Liver (tissue), 8 donors: ENCODE measurements at regions not wholly inside any gene's neighbourhood (a gene's known extent, or its start where the extent isn't known, plus 50 kb on each side); places are given as distances from the start of the nearest gene placed in this dataset.

Source experiments
- DNase-seq: peaks from one replicate; pipeline ENCODE4 v3.0.0-alpha.2; 2017; ENCODE audit warnings: low spot score
- H3K27ac ChIP-seq, 2 donors: one replicate each; pipeline ENCODE4 v1.7.0; 2013; ENCODE audit warnings: inconsistent platforms in 2 of 2, low read length in 2 of 2, control low read depth in 1 of 2, low read depth in 1 of 2, mild to moderate bottlenecking in 1 of 2
- H3K27me3 ChIP-seq, 4 donors: one replicate each; pipeline versions ENCODE4 v1.6.1 to v1.7.0; 2013; ENCODE audit warnings: low read length in 3 of 4, inconsistent platforms in 1 of 4, mild to moderate bottlenecking in 1 of 4, moderate library complexity in 1 of 4; ENCODE audit not compliant: control insufficient read depth in 4 of 4, insufficient read depth in 4 of 4
- H3K36me3 ChIP-seq, 4 donors: one replicate each; pipeline versions ENCODE4 v1.6.1 to v1.7.0; 2013; ENCODE audit warnings: low read length in 3 of 4, mild to moderate bottlenecking in 3 of 4, low read depth in 1 of 4, moderate library complexity in 1 of 4; ENCODE audit not compliant: control insufficient read depth in 4 of 4, insufficient read depth in 3 of 4
- H3K4me1 ChIP-seq, 4 donors: one replicate each; pipeline versions ENCODE4 v1.6.1 to v1.7.0; 2013; ENCODE audit warnings: low read length in 3 of 4, mild to moderate bottlenecking in 3 of 4, moderate library complexity in 1 of 4; ENCODE audit not compliant: control insufficient read depth in 4 of 4, insufficient read depth in 4 of 4
- H3K4me3 ChIP-seq, 3 donors: one replicate each; pipeline versions ENCODE4 v1.6.1 to v1.7.0; 2013; ENCODE audit warnings: low read length in 3 of 3, control low read depth in 1 of 3, low read depth in 1 of 3, mild to moderate bottlenecking in 1 of 3
- H3K9ac ChIP-seq, 2 donors: one replicate each; pipeline ENCODE4 v1.7.0; 2013; ENCODE audit warnings: low read length in 2 of 2, mild to moderate bottlenecking in 2 of 2, moderate library complexity in 2 of 2, control low read depth in 1 of 2, low read depth in 1 of 2
- H3K9me3 ChIP-seq, 4 donors: one replicate each; pipeline versions ENCODE4 v1.6.1 to v1.7.0; 2013; ENCODE audit warnings: low read length in 3 of 4; ENCODE audit not compliant: control insufficient read depth in 4 of 4
- ATF3 ChIP-seq: IDR thresholded peaks from 2 replicates; pipeline ENCODE4 v1.6.1; 2016; ENCODE audit warnings: antibody characterized with exemption
- CTCF ChIP-seq: fragments of 150-350 bp; IDR thresholded peaks from 2 replicates; pipeline ENCODE4 v1.5.1; 2017; ENCODE audit warnings: improper control_type of control experiment, low read depth, low read length; ENCODE audit not compliant: missing input control
- EGR1 ChIP-seq, 2 donors: IDR thresholded peaks; 2 replicates each; pipeline ENCODE4 v1.6.1; 2016 to 2018; ENCODE audit warnings: antibody characterized with exemption in 2 of 2, low read depth in 2 of 2
- FOXA1 ChIP-seq: IDR thresholded peaks from 2 replicates; pipeline ENCODE4 v1.6.1; 2016; ENCODE audit warnings: antibody characterized with exemption
- FOXA2 ChIP-seq: IDR thresholded peaks from 2 replicates; pipeline ENCODE4 v1.6.1; 2016; ENCODE audit warnings: antibody characterized with exemption
- GABPA ChIP-seq, 2 donors: IDR thresholded peaks in 1 of 2; conservative IDR thresholded peaks in 1 of 2; 2 replicates each; pipeline ENCODE4 v1.6.1; 2016; ENCODE audit warnings: antibody characterized with exemption in 2 of 2, mild to moderate bottlenecking in 1 of 2, moderate library complexity in 1 of 2
- HNF4A ChIP-seq, 2 donors: conservative IDR thresholded peaks; 2 replicates each; pipeline ENCODE4 v1.6.1; 2016; ENCODE audit warnings: antibody characterized with exemption in 2 of 2, mild to moderate bottlenecking in 2 of 2
- HNF4G ChIP-seq: IDR thresholded peaks from 2 replicates; pipeline ENCODE4 v1.6.1; 2016; ENCODE audit warnings: antibody characterized with exemption
- JUND ChIP-seq, 2 donors: IDR thresholded peaks; 2 replicates each; pipeline ENCODE4 v1.6.1; 2016; ENCODE audit warnings: antibody characterized with exemption in 2 of 2
- MAX ChIP-seq: IDR thresholded peaks from 2 replicates; pipeline ENCODE4 v1.6.1; 2016; ENCODE audit warnings: antibody characterized with exemption
- NR2F2 ChIP-seq: IDR thresholded peaks from 2 replicates; pipeline ENCODE4 v1.6.1; 2016; ENCODE audit warnings: antibody characterized with exemption
- RAD21 ChIP-seq, 2 donors: IDR thresholded peaks; 2 replicates each; pipeline ENCODE4 v1.6.1; 2016; ENCODE audit warnings: antibody characterized with exemption in 2 of 2, mild to moderate bottlenecking in 2 of 2
- RXRA ChIP-seq, 2 donors: IDR thresholded peaks; 2 replicates each; pipeline ENCODE4 v1.6.1; 2017 to 2018; ENCODE audit warnings: antibody characterized with exemption in 2 of 2, mild to moderate bottlenecking in 1 of 2
- SP1 ChIP-seq: IDR thresholded peaks from 2 replicates; pipeline ENCODE4 v1.6.1; 2018; ENCODE audit warnings: antibody characterized with exemption, mild to moderate bottlenecking
- TAF1 ChIP-seq: conservative IDR thresholded peaks from 2 replicates; pipeline ENCODE4 v1.6.1; 2016; ENCODE audit warnings: antibody characterized with exemption, mild to moderate bottlenecking
- YY1 ChIP-seq: IDR thresholded peaks from 2 replicates; pipeline ENCODE4 v1.6.1; 2016; ENCODE audit warnings: antibody characterized with exemption, mild to moderate bottlenecking
- WGBS: extraction: QIAGEN DNeasy Blood & Tissue Kit; methylation state at CpG from one replicate; pipeline ENCODE4 v1.1.7; 2013; 5-methylcytosine and 5-hydroxymethylcytosine counted together
- TF ChIP-seq, protein P1 (sequence below): IDR thresholded peaks from 2 replicates; pipeline ENCODE4 v1.6.1; 2016; ENCODE audit warnings: antibody characterized with exemption
- TF ChIP-seq, protein P2 (sequence below): IDR thresholded peaks from 2 replicates; pipeline ENCODE4 v1.6.1; 2016; ENCODE audit warnings: antibody characterized with exemption, mild to moderate bottlenecking
- donor health status: healthy.
- donor health status: healthy.
- donor health status: healthy.
- donor health status: healthy.
- donor health status: healthy.

- Histone ChIP-seq H3K36me3 (no peaks in the 10 kb centered on the region), H3K9me3 (peaks cover 0 to 1% (median 0%) of the 10 kb centered on the region in 4 donors), H3K27ac (no peak overlapping the region), H3K4me1 (peaks cover 0 to 6% (median under 1%) of the 10 kb centered on the region in 4 donors), H3K27me3 (no peaks in the 10 kb centered on the region), H3K9ac (no peak overlapping the region), H3K4me3 (no peak overlapping the region)
- no peak for DNase-seq
- TF ChIP-seq GABPA (IDR thresholded peaks at IDR 0.05 in 1 of 2, conservative IDR thresholded peaks at IDR 0.05 in 1 of 2) = no peak
- TF ChIP-seq FOXA2 = no peak
- TF ChIP-seq FOXA1 = no peak
- TF ChIP-seq, protein P1, sequence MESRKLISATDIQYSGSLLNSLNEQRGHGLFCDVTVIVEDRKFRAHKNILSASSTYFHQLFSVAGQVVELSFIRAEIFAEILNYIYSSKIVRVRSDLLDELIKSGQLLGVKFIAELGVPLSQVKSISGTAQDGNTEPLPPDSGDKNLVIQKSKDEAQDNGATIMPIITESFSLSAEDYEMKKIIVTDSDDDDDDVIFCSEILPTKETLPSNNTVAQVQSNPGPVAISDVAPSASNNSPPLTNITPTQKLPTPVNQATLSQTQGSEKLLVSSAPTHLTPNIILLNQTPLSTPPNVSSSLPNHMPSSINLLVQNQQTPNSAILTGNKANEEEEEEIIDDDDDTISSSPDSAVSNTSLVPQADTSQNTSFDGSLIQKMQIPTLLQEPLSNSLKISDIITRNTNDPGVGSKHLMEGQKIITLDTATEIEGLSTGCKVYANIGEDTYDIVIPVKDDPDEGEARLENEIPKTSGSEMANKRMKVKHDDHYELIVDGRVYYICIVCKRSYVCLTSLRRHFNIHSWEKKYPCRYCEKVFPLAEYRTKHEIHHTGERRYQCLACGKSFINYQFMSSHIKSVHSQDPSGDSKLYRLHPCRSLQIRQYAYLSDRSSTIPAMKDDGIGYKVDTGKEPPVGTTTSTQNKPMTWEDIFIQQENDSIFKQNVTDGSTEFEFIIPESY = no peak
- TF ChIP-seq MAX = no peak
- no peak for TF ChIP-seq EGR1 (IDR thresholded peaks at IDR 0.05; ENCODE audit: low read depth in 2 of 2)
- no peak for TF ChIP-seq SP1
- no peak for TF ChIP-seq ATF3
- no peak for TF ChIP-seq NR2F2
- TF ChIP-seq RXRA (IDR thresholded peaks at IDR 0.05) = no peak
- TF ChIP-seq RAD21 (IDR thresholded peaks at IDR 0.05) = no peak
- TF ChIP-seq, protein P2, sequence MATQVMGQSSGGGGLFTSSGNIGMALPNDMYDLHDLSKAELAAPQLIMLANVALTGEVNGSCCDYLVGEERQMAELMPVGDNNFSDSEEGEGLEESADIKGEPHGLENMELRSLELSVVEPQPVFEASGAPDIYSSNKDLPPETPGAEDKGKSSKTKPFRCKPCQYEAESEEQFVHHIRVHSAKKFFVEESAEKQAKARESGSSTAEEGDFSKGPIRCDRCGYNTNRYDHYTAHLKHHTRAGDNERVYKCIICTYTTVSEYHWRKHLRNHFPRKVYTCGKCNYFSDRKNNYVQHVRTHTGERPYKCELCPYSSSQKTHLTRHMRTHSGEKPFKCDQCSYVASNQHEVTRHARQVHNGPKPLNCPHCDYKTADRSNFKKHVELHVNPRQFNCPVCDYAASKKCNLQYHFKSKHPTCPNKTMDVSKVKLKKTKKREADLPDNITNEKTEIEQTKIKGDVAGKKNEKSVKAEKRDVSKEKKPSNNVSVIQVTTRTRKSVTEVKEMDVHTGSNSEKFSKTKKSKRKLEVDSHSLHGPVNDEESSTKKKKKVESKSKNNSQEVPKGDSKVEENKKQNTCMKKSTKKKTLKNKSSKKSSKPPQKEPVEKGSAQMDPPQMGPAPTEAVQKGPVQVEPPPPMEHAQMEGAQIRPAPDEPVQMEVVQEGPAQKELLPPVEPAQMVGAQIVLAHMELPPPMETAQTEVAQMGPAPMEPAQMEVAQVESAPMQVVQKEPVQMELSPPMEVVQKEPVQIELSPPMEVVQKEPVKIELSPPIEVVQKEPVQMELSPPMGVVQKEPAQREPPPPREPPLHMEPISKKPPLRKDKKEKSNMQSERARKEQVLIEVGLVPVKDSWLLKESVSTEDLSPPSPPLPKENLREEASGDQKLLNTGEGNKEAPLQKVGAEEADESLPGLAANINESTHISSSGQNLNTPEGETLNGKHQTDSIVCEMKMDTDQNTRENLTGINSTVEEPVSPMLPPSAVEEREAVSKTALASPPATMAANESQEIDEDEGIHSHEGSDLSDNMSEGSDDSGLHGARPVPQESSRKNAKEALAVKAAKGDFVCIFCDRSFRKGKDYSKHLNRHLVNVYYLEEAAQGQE = no peak
- no peak for TF ChIP-seq JUND (IDR thresholded peaks at IDR 0.05)
- TF ChIP-seq YY1 = no peak
- TF ChIP-seq TAF1 = no peak
- TF ChIP-seq HNF4G = no peak
- TF ChIP-seq HNF4A (conservative IDR thresholded peaks at IDR 0.05) = no peak
- TF ChIP-seq CTCF = no peak
- 66% methylated on average over 4 of the region's 4 CpGs for WGBS
Observed at GRCh38 chr4:28362169-28362568, 1501.5 kb downstream of the STIM2 start.
